Neural cell (in vitro differentiated cells): ENCODE measurements at regions not wholly inside any gene's neighbourhood (a gene's known extent, or its start where the extent isn't known, plus 50 kb on each side); places are given as distances from the start of the nearest gene placed in this dataset.

ENCODE experiments used
- CTCF ChIP-seq: fragments of 450-650 bp; IDR thresholded peaks from 2 replicates; pipeline ENCODE4 v1.5.1; 2014; ENCODE audit warnings: antibody characterized with exemption, mild to moderate bottlenecking, moderate library complexity; ENCODE audit not compliant: poor library complexity, severe bottlenecking
- EP300 ChIP-seq: fragments of 450-650 bp; conservative IDR thresholded peaks from 2 replicates; pipeline ENCODE4 v1.6.1; 2014; ENCODE audit warnings: antibody characterized with exemption, mild to moderate bottlenecking, moderate library complexity; ENCODE audit not compliant: poor library complexity, severe bottlenecking
- EZH2 ChIP-seq: fragments of 200-600, 300-800 bp; shearing (Covaris generic), sonication (generic); IDR thresholded peaks from 2 replicates; pipeline ENCODE4 v1.6.1; 2014; ENCODE audit warnings: antibody characterized with exemption, low read length, borderline replicate concordance, mild to moderate bottlenecking; ENCODE audit not compliant: insufficient read depth, poor library complexity, severe bottlenecking
- MXI1 ChIP-seq: fragments of 450-650 bp; conservative IDR thresholded peaks from 2 replicates; pipeline ENCODE4 v1.6.1; 2014; ENCODE audit warnings: antibody characterized with exemption, mild to moderate bottlenecking; ENCODE audit not compliant: poor library complexity, severe bottlenecking
- POLR2AphosphoS5 ChIP-seq: IDR thresholded peaks from 2 replicates; pipeline ENCODE4 v1.6.1; 2012
- RAD21 ChIP-seq: fragments of 450-650 bp; conservative IDR thresholded peaks from 2 replicates; pipeline ENCODE4 v1.6.1; 2014; ENCODE audit warnings: antibody characterized with exemption, mild to moderate bottlenecking, moderate library complexity
- TAF1 ChIP-seq: IDR thresholded peaks from 2 replicates; pipeline ENCODE4 v1.6.1; 2012; ENCODE audit warnings: low read depth
- TF ChIP-seq, protein P1 (sequence below): IDR thresholded peaks from 2 replicates; pipeline ENCODE4 v1.6.1; 2012; ENCODE audit warnings: borderline replicate concordance

GRCh38 chr1:168466714-168467131 lies 77.1 kb downstream of the XCL2 start:
- no peak for TF ChIP-seq EZH2
- TF ChIP-seq RAD21: no peak
- no peak for TF ChIP-seq EP300
- TF ChIP-seq, protein P1, sequence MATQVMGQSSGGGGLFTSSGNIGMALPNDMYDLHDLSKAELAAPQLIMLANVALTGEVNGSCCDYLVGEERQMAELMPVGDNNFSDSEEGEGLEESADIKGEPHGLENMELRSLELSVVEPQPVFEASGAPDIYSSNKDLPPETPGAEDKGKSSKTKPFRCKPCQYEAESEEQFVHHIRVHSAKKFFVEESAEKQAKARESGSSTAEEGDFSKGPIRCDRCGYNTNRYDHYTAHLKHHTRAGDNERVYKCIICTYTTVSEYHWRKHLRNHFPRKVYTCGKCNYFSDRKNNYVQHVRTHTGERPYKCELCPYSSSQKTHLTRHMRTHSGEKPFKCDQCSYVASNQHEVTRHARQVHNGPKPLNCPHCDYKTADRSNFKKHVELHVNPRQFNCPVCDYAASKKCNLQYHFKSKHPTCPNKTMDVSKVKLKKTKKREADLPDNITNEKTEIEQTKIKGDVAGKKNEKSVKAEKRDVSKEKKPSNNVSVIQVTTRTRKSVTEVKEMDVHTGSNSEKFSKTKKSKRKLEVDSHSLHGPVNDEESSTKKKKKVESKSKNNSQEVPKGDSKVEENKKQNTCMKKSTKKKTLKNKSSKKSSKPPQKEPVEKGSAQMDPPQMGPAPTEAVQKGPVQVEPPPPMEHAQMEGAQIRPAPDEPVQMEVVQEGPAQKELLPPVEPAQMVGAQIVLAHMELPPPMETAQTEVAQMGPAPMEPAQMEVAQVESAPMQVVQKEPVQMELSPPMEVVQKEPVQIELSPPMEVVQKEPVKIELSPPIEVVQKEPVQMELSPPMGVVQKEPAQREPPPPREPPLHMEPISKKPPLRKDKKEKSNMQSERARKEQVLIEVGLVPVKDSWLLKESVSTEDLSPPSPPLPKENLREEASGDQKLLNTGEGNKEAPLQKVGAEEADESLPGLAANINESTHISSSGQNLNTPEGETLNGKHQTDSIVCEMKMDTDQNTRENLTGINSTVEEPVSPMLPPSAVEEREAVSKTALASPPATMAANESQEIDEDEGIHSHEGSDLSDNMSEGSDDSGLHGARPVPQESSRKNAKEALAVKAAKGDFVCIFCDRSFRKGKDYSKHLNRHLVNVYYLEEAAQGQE: no peak
- no peak for TF ChIP-seq CTCF
- TF ChIP-seq POLR2AphosphoS5: no peak
- TF ChIP-seq MXI1: no peak
- no peak for TF ChIP-seq TAF1
